MCF 10A (cell line): ENCODE measurements at regions not wholly inside any gene's neighbourhood (a gene's known extent, or its start where the extent isn't known, plus 50 kb on each side); places are given as distances from the start of the nearest gene placed in this dataset.

ENCODE experiments used
- BruUV-seq: library from RNA; stranded (reverse); fragments of 400-500 nt; replicated peaks from 2 replicates; lab custom pipeline; 2021; lab: Mats Ljungman, UMichigan
- CTCF ChIA-PET: fragments of 300-600 bp; sonication (Branson Sonifier 250); formaldehyde crosslinking; extraction: SDS; loops from one replicate; lab custom pipeline; 2021; ENCODE audit warnings: antibody characterized with exemption, inconsistent platforms; lab: Yijun Ruan, JAX
- POLR2A ChIA-PET: fragments of 300-600, 350-650 bp; sonication (Branson Sonifier 250); formaldehyde crosslinking; extraction: SDS; loops from one replicate; lab custom pipeline; 2020; ENCODE audit warnings: antibody characterized with exemption, inconsistent platforms; lab: Yijun Ruan, JAX
- DNase-seq: peaks from one replicate; pipeline ENCODE4 v3.0.0-alpha.2; 2018; ENCODE audit not compliant: unreplicated experiment
- H3K27ac Mint-ChIP-seq: one replicate; pipeline ENCODE4 v1.8.0; 2022; ENCODE audit warnings: mild to moderate bottlenecking, low read depth, mixed read lengths; ENCODE audit not compliant: unreplicated experiment
- H3K27me3 Mint-ChIP-seq: one replicate; pipeline ENCODE4 v1.8.0; 2022; ENCODE audit warnings: mixed read lengths; ENCODE audit not compliant: insufficient read depth, unreplicated experiment
- H3K36me3 Mint-ChIP-seq: one replicate; pipeline ENCODE4 v1.8.0; 2022; ENCODE audit warnings: mild to moderate bottlenecking, moderate library complexity, mixed read lengths; ENCODE audit not compliant: insufficient read depth, unreplicated experiment
- H3K4me1 Mint-ChIP-seq: one replicate; pipeline ENCODE4 v1.8.0; 2022; ENCODE audit warnings: mixed read lengths; ENCODE audit not compliant: insufficient read depth, unreplicated experiment
- H3K4me3 Mint-ChIP-seq: one replicate; pipeline ENCODE4 v1.8.0; 2022; ENCODE audit warnings: mild to moderate bottlenecking, moderate library complexity, mixed read lengths; ENCODE audit not compliant: unreplicated experiment
- H3K9me3 Mint-ChIP-seq: one replicate; pipeline ENCODE4 v1.8.0; 2022; ENCODE audit warnings: mixed read lengths; ENCODE audit not compliant: unreplicated experiment
- intact Hi-C: fragments of 100-400 bp; cut with micrococcal nuclease; formaldehyde crosslinking; loops from 2 replicates; pipeline ENCODE4 v1.14.1; 2022
- TF ChIP-seq, protein P1 (sequence below): fragments of 200-600 bp; IDR thresholded peaks from one replicate; pipeline ENCODE4 v1.8.0; 2022; ENCODE audit warnings: antibody characterized with exemption, mild to moderate bottlenecking; ENCODE audit not compliant: unreplicated experiment

DNA sequence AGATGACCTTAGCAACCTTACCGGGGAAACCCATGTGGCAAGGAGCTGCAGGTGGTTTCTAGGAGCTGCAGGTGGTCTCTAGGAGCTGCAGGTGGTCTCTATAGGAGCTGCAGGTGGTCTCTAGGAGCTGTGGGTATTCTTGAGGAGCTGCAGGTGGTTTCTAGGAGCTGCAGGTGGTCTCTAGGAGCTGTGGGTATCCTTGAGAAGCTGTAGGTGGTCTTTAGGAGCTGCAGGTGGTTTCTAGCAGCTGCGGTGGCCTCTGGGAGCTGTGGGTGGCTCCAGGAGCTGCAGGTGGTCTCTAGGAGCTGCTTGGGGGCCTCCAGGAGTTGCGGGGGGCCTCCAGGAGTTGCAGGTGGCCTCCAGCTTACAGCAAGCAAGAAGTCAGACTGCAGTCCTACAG lies 997.5 kb downstream of the TBC1D22A start:
- TF ChIP-seq, protein P1, sequence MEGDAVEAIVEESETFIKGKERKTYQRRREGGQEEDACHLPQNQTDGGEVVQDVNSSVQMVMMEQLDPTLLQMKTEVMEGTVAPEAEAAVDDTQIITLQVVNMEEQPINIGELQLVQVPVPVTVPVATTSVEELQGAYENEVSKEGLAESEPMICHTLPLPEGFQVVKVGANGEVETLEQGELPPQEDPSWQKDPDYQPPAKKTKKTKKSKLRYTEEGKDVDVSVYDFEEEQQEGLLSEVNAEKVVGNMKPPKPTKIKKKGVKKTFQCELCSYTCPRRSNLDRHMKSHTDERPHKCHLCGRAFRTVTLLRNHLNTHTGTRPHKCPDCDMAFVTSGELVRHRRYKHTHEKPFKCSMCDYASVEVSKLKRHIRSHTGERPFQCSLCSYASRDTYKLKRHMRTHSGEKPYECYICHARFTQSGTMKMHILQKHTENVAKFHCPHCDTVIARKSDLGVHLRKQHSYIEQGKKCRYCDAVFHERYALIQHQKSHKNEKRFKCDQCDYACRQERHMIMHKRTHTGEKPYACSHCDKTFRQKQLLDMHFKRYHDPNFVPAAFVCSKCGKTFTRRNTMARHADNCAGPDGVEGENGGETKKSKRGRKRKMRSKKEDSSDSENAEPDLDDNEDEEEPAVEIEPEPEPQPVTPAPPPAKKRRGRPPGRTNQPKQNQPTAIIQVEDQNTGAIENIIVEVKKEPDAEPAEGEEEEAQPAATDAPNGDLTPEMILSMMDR, result no peak
- ChIA-PET POLR2A (no interaction called here), CTCF (no interaction called here)
- no TSS peak for BruUV-seq
- Mint-ChIP-seq H3K4me1 (no peaks in the 10 kb centered on the region), H3K4me3 (no peak overlapping the region), H3K27me3 (peaks cover 33% of the 10 kb centered on the region), H3K27ac (no peak overlapping the region), H3K9me3 (peaks cover 8% of the 10 kb centered on the region), H3K36me3 (no peaks in the 10 kb centered on the region)
- DNase-seq, result no peak
- intact Hi-C loops, result no loop called here

- Mint-ChIP-seq H3K4me3 (no peak overlapping the region), H3K4me1 (no peaks in the 10 kb centered on the region), H3K27ac (no peak overlapping the region), H3K9me3 (peaks cover 7% of the 10 kb centered on the region), H3K36me3 (no peaks in the 10 kb centered on the region), H3K27me3 (peaks cover 15% of the 10 kb centered on the region)
- POLR2A ChIA-PET, result no interaction called here
- TF ChIP-seq, protein P1, result no peak
- BruUV-seq, result no TSS peak
- intact Hi-C loops, result no loop called here
- DNase-seq, result no peak
- CTCF ChIA-PET, result interaction anchor here (0.5 to 0.6 kb wide), 2 partner anchors 20 to 33 kb away, joined by 3 read pairs; no protein-coding TSS in a partner anchor
Measured at GRCh38 chr22:47757741-47758140, 995.3 kb downstream of the TBC1D22A start.

DNA sequence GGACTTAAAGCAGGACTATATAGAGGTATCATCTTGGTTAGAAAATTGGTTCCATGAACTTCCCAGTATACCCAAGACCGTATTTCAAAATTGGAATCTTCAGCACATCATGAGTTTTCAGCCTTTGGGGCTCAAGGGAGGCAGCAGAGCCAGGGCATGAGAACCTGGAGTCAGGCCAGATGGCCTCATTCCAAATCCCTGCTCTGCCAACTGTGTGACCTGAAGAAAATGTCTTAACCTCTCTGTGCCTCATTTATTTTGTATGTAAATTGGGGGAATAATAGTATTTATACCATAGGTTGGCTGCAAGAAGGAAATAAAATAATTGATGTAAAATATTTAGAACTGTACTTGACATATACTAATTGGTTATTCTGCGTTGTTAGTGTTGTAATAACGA lies 987.6 kb downstream of the TBC1D22A start:
- Mint-ChIP-seq H3K27ac (no peak overlapping the region), H3K9me3 (no peaks in the 10 kb centered on the region), H3K27me3 (peaks cover 25% of the 10 kb centered on the region)

DNA sequence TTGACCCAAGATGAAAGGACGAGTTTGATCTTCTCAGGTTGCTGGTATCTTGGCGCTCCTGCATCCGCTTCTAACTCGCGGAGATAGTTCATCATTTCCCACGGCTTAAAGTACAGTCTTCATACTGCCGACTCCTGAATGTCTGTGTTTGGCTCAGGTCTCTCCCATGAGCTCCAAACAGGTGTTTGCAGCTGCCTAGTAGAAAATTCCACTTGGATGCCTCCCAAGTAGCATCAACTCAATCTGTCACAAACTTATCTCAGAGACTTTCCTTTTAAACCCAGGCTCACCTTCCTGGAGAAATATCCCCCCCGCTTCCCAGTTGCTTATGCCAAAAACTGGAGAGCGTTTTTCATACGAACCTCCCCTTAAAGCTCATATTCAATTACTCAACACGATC lies 986.5 kb downstream of the TBC1D22A start:
- Mint-ChIP-seq H3K27ac (no peak overlapping the region), H3K9me3 (no peaks in the 10 kb centered on the region), H3K27me3 (peaks cover 25% of the 10 kb centered on the region), H3K36me3 (no peaks in the 10 kb centered on the region), H3K4me1 (peaks cover 8% of the 10 kb centered on the region), H3K4me3 (no peak overlapping the region)
- intact Hi-C loops, result no loop called here
- BruUV-seq, result no TSS peak
- DNase-seq, result no peak
- TF ChIP-seq, protein P1, result no peak
- ChIA-PET POLR2A (no interaction called here), CTCF (no interaction called here)

More for the DNA sequence above, 987.6 kb downstream of the TBC1D22A start:
- DNase-seq, result no peak
- TF ChIP-seq, protein P1, result no peak
- no TSS peak for BruUV-seq
- ChIA-PET POLR2A (no interaction called here), CTCF (interaction anchor here (0.5 kb wide), 1 partner anchor 57 kb away, joined by 3 read pairs; no protein-coding TSS in a partner anchor)
- peaks cover 6% of the 10 kb centered on the region for H3K4me1 Mint-ChIP-seq
- H3K36me3 Mint-ChIP-seq, result no peaks in the 10 kb centered on the region
- H3K4me3 Mint-ChIP-seq, result no peak overlapping the region
- intact Hi-C loops, result no loop called here
